Left ventricle myocardium inferior (tissue), 1 donor: ENCODE measurements at regions not wholly inside any gene's neighbourhood (a gene's known extent, or its start where the extent isn't known, plus 50 kb on each side); places are given as distances from the start of the nearest gene placed in this dataset.

Experiments
- DNase-seq: peaks from one replicate; pipeline ENCODE4 v3.0.0-alpha.2; 2020
- H3K27ac ChIP-seq: fragments of 200-600 bp; replicated peaks from 2 replicates; pipeline ENCODE4 v1.8.0; 2021
- H3K27me3 ChIP-seq: fragments of 200-600 bp; 2 replicates; pipeline ENCODE4 v1.8.0; 2021; ENCODE audit warnings: low read depth
- H3K36me3 ChIP-seq: fragments of 200-600 bp; 2 replicates; pipeline ENCODE4 v1.8.0; 2021
- H3K4me1 ChIP-seq: fragments of 200-600 bp; 2 replicates; pipeline ENCODE4 v1.8.0; 2021
- H3K4me3 ChIP-seq: fragments of 200-600 bp; 2 replicates; pipeline ENCODE4 v1.8.0; 2021; ENCODE audit warnings: mild to moderate bottlenecking, moderate library complexity
- H3K9me3 ChIP-seq: fragments of 200-600 bp; replicated peaks from 2 replicates; pipeline ENCODE4 v1.8.0; 2021
- CTCF ChIP-seq: fragments of 200-600 bp; IDR thresholded peaks from 2 replicates; pipeline ENCODE4 v1.8.0; 2021; ENCODE audit warnings: antibody characterized with exemption, mild to moderate bottlenecking, borderline replicate concordance
- intact Hi-C: fragments of 100-400 bp; cut with micrococcal nuclease; formaldehyde crosslinking; loops from one replicate; pipeline ENCODE4 v1.11.0; 2022
- donor health status: DM: no; HTN: yes; CAD: no; lungs with severe emphysema.

GRCh38 chr4:18291981-18292380 is 270.4 kb upstream of the LCORL start:
- Histone ChIP-seq H3K9me3 (no peaks in the 10 kb centered on the region), H3K27me3 (no peaks in the 10 kb centered on the region)
- intact Hi-C loops: no loop called here

GRCh38 chr4:18291256-18291655 is 269.7 kb upstream of the LCORL start:
- H3K9me3 ChIP-seq: no peaks in the 10 kb centered on the region
- no peak for TF ChIP-seq CTCF
- H3K27ac ChIP-seq: no peak overlapping the region
- no peaks in the 10 kb centered on the region for H3K36me3 ChIP-seq
- no peak overlapping the region for H3K4me3 ChIP-seq
- no peaks in the 10 kb centered on the region for H3K27me3 ChIP-seq
- DNase-seq: no peak
- no peaks in the 10 kb centered on the region for H3K4me1 ChIP-seq
- intact Hi-C loops: no loop called here

More at GRCh38 chr4:18291981-18292380, 270.4 kb upstream of the LCORL start:
- no peak overlapping the region for H3K27ac ChIP-seq
- H3K4me3 ChIP-seq: no peak overlapping the region
- H3K36me3 ChIP-seq: no peaks in the 10 kb centered on the region
- no peak for TF ChIP-seq CTCF
- DNase-seq: no peak
- H3K4me1 ChIP-seq: no peaks in the 10 kb centered on the region

- H3K27ac ChIP-seq: no peak overlapping the region
- H3K4me3 ChIP-seq: no peak overlapping the region
- H3K4me1 ChIP-seq: no peaks in the 10 kb centered on the region
- DNase-seq: no peak
- H3K36me3 ChIP-seq: no peaks in the 10 kb centered on the region
- TF ChIP-seq CTCF: no peak
- intact Hi-C loops: no loop called here
- no peaks in the 10 kb centered on the region for H3K27me3 ChIP-seq
- H3K9me3 ChIP-seq: peaks cover 10% of the 10 kb centered on the region
Measured at GRCh38 chr4:18285357-18285756, 263.8 kb upstream of the LCORL start.

GRCh38 chr4:18278244-18278643 is 256.7 kb upstream of the LCORL start:
- intact Hi-C loops: no loop called here

GRCh38 chr4:18262832-18263231 is 241.3 kb upstream of the LCORL start:
- intact Hi-C loops: no loop called here
- no peaks in the 10 kb centered on the region for H3K27me3 ChIP-seq
- no peak for TF ChIP-seq CTCF
- no peaks in the 10 kb centered on the region for H3K36me3 ChIP-seq
- no peaks in the 10 kb centered on the region for H3K4me1 ChIP-seq
- H3K4me3 ChIP-seq: no peak overlapping the region
- no peak for DNase-seq
- peaks cover 7% of the 10 kb centered on the region for H3K9me3 ChIP-seq
- no peak overlapping the region for H3K27ac ChIP-seq

More at GRCh38 chr4:18278244-18278643, 256.7 kb upstream of the LCORL start:
- Histone ChIP-seq H3K27me3 (no peaks in the 10 kb centered on the region), H3K27ac (no peak overlapping the region), H3K36me3 (no peaks in the 10 kb centered on the region), H3K4me1 (no peaks in the 10 kb centered on the region), H3K9me3 (peaks cover 13% of the 10 kb centered on the region), H3K4me3 (no peak overlapping the region)
- no peak for DNase-seq
- no peak for TF ChIP-seq CTCF

- H3K27me3 ChIP-seq: no peaks in the 10 kb centered on the region
- intact Hi-C loops: no loop called here
- H3K4me3 ChIP-seq: no peak overlapping the region
- DNase-seq: no peak
- no peaks in the 10 kb centered on the region for H3K4me1 ChIP-seq
- peaks cover 16% of the 10 kb centered on the region for H3K9me3 ChIP-seq
- no peak overlapping the region for H3K27ac ChIP-seq
- H3K36me3 ChIP-seq: no peaks in the 10 kb centered on the region
- TF ChIP-seq CTCF: no peak
Measured at GRCh38 chr4:18252052-18252451, 230.5 kb upstream of the LCORL start.
